Right cardiac atrium (tissue), 5 donors: ENCODE measurements at regions not wholly inside any gene's neighbourhood (a gene's known extent, or its start where the extent isn't known, plus 50 kb on each side); places are given as distances from the start of the nearest gene placed in this dataset.

Experiments
- ATAC-seq, 2 donors: fragments of 200-7000 bp; cut with Tn5 transposase; one replicate each; pipeline versions ENCODE4 v1.8.0 to v1.9.1; 2020; ENCODE audit warnings: moderate library complexity in 2 of 2, mild to moderate bottlenecking in 1 of 2
- DNase-seq, 3 donors: peaks; one replicate each; pipeline ENCODE4 v3.0.0-alpha.2; 2020
- H3K27ac ChIP-seq: one replicate; pipeline ENCODE4 v1.5.1; 2013; ENCODE audit warnings: mild to moderate bottlenecking, low read length, control low read depth, moderate library complexity
- H3K27me3 ChIP-seq: one replicate; pipeline ENCODE4 v1.6.1; 2013; ENCODE audit not compliant: control insufficient read depth, insufficient read depth
- H3K4me1 ChIP-seq: one replicate; pipeline ENCODE4 v1.6.1; 2013; ENCODE audit warnings: low read length; ENCODE audit not compliant: control insufficient read depth, insufficient read depth
- H3K4me3 ChIP-seq: one replicate; pipeline ENCODE4 v1.5.1; 2013; ENCODE audit warnings: low read length, control low read depth
- H3K9me3 ChIP-seq: one replicate; pipeline ENCODE4 v1.6.1; 2013; ENCODE audit warnings: low read length; ENCODE audit not compliant: control insufficient read depth
- WGBS: extraction: QIAGEN DNeasy Blood & Tissue Kit; methylation state at CpG from one replicate; pipeline ENCODE4 v1.1.7; 2013; 5-methylcytosine and 5-hydroxymethylcytosine counted together
- intact Hi-C, 4 donors: fragments of 100-400 bp; cut with DNase I; formaldehyde crosslinking; loops; one replicate each; pipeline versions ENCODE4 v1.11.0 to v1.14.0; 2022 to 2023
- donor health status: healthy with polysubstance abuse.
- donor health status: DM: no; HTN: yes; CAD: no.
- donor health status: DM: no; HTN: no; CAD: no.
- donor health status: DM: no; HTN: yes; CAD: no; lungs with severe emphysema.
- donor health status: DM: yes; HTN: yes; CAD: no.

DNA sequence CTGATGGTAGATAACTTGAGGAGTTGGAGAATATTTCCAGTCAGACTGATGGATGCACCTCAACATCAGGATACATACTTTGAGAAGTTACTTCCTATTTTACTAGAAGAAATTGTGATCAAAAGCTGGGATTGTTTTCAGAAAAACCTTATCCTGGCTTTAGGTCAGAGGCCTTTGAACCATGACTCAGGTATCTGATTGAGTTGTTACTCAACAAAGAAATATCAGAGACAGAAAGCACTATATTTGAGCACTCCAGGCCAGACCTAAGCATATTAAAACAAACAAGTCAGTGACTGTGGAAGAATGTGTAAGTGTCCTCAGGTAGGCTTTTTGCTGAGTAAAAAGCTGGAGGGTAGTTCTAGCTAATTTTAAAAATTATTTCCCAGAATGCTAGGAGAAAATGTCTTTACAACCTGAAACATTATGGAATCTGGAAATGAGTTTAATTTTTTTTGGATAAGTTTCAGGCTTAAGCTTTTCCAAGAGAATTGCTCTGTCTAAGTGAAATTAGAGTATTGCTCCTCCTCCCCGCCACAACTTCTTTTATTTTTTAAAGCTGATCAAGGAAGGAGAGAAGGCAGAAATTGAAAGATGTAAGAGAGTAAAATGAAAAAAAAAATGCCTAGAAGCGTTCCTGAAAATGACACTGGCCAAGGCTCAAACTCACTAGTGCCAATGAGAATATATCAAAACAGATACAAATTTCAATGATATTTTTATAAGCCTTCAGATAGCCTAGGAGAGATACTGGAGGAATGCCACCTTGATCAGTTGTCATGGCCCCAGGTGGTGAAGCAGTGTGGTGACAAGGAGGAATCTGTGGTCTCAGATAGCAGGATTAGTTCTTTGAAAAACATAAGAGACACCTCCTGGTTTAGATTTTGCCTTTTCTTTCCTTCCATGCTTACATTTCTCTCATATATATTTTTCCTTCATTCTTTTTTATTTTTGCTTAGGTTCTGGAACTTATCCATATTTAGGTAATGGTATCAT lies 790.3 kb downstream of the TMTC2 start:
- intact Hi-C loops = no loop called here
- WGBS = 58% methylated on average over 2 of the region's 2 CpGs
- DNase-seq (no peak), ATAC-seq (no peak)
- no peak overlapping the region for H3K4me3 ChIP-seq
- H3K4me1 ChIP-seq = no peaks in the 10 kb centered on the region
- H3K27ac ChIP-seq = no peak overlapping the region
- H3K27me3 ChIP-seq = no peaks in the 10 kb centered on the region
- no peaks in the 10 kb centered on the region for H3K9me3 ChIP-seq

DNA sequence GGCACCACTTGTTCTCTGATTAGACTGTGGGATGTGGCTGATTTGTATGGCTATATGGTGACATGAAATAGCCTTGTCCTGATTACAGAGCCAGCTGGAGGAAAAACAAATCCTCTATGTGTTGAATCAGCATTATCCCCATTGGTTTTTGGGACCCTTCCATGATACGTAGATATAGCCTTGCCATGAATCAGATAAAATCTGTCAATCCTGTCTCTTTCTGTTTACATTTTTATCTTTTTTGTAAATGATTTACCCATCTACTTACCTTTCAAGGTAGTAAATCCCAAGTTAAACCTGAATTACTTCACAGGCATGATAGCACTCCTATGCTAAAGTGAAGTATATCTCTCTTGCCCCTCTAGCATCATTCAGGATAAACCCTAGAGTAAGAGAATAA lies 789.3 kb downstream of the TMTC2 start:
- Histone ChIP-seq H3K27ac (no peak overlapping the region), H3K4me1 (no peaks in the 10 kb centered on the region)

DNA sequence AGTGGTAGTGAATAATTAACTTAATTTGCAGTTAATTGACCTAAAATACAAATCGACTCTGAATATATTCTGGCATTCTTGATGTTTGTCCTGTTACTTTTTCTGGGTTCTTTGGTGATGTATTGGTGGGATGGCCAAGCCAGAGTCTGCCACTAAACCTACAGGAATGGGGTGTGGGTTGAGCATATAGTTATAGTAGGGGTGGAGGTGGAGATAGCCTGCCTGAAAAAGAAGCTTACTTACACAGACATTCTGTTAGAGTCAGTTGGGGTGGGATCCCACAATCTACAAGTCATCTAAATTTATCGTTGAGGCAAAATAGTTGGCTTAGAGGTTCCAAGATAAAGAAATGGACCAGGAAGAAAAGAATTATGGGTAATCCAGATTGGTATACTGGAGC lies 787.7 kb downstream of the TMTC2 start:
- H3K27me3 ChIP-seq = no peaks in the 10 kb centered on the region
- ATAC-seq = no peak
- H3K4me3 ChIP-seq = no peak overlapping the region
- intact Hi-C loops = no loop called here
- no peak overlapping the region for H3K27ac ChIP-seq
- H3K9me3 ChIP-seq = no peaks in the 10 kb centered on the region
- H3K4me1 ChIP-seq = no peaks in the 10 kb centered on the region
- WGBS = 84% methylated on average over 2 of the region's 2 CpGs
- no peak for DNase-seq

More for the DNA sequence above, 789.3 kb downstream of the TMTC2 start:
- DNase-seq (no peak), ATAC-seq (no peak)
- WGBS = 90% methylated on average over 1 of the region's 1 CpG
- intact Hi-C loops = no loop called here
- Histone ChIP-seq H3K9me3 (no peaks in the 10 kb centered on the region), H3K27me3 (no peaks in the 10 kb centered on the region), H3K4me3 (no peak overlapping the region)

DNA sequence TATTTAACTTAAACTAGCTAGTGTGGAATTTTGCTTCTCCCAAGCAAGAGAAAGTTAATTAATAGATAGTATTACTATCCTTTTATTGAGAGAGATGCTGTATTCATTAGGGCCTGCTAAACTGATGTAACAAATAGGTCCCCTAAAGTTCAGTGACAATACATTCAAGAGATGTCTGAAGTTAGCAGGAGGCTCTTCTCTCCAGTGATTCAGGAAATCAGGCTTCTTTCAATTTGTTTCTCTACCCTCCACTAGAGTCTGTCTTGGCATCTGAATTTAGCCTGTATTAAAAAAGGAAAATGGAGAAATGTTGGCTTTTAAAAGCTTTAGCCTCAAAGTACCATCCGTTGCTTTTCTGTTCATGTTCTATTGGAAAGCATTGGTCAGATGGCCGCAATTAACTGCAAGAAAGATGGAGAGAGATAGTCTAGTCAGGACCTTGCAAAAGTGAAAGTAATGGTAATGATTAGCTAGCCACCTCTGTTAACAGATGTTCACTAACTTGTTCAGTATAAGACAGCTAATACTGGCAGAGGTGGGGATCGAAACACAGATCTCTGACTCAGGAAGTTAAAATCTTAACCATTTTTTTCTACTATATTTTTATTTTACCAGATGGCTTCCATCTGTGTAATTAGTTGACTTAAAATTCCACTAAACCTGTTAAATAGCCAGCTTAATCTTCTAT lies 786.8 kb downstream of the TMTC2 start:
- Histone ChIP-seq H3K4me1 (no peaks in the 10 kb centered on the region), H3K4me3 (no peak overlapping the region), H3K9me3 (no peaks in the 10 kb centered on the region), H3K27ac (no peak overlapping the region), H3K27me3 (no peaks in the 10 kb centered on the region)
- intact Hi-C loops = no loop called here
- no peak for ATAC-seq
- WGBS = 61% methylated on average over 3 of the region's 3 CpGs
- no peak for DNase-seq

DNA sequence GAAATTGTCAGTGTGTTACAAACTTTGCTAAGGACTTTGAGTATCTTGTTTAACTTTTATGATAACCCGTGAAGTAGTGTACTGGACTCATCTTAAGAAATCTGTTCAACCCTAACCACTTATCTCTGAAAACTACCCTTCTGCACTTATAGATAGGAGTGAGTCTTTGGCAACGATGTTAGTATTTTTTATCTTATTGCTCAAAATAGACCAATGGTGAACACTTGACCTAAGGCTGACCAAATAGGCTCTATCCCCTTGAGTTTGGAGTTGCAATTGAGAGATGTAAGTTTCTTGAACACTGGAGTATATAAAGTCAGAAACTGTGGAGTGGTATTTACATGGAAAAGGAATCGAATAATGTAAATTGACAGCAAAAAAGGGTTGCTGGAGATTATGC lies 786.1 kb downstream of the TMTC2 start:
- Histone ChIP-seq H3K27me3 (no peaks in the 10 kb centered on the region), H3K9me3 (no peaks in the 10 kb centered on the region), H3K27ac (no peak overlapping the region), H3K4me3 (no peak overlapping the region), H3K4me1 (no peaks in the 10 kb centered on the region)
- DNase-seq (no peak), ATAC-seq (no peak)
- WGBS = 50% methylated on average over 3 of the region's 3 CpGs
- intact Hi-C loops = no loop called here

DNA sequence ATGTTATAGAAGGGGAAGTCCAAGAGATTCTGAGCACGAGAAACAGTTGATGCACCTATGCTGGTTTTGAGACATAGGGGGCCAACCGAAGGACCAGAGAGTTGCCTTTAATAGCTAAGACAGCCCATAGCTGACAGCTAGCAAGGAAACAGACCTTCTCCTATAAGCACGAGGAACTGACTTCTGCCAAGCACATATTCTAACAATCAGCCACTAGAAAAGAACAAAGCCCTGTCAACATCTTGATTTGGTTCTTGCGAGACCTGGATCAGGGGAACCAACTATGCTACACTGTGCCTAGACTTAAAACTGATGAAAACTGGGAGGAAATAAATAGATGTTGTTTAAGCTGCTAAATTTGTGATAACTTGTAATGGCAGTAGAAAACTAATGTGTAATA lies 785.6 kb downstream of the TMTC2 start:
- Histone ChIP-seq H3K27me3 (no peaks in the 10 kb centered on the region), H3K27ac (no peak overlapping the region), H3K4me3 (no peak overlapping the region), H3K9me3 (no peaks in the 10 kb centered on the region), H3K4me1 (no peaks in the 10 kb centered on the region)
- ATAC-seq (no peak), DNase-seq (no peak)
- intact Hi-C loops = no loop called here
- WGBS = 56% methylated on average over 4 of the region's 4 CpGs

DNA sequence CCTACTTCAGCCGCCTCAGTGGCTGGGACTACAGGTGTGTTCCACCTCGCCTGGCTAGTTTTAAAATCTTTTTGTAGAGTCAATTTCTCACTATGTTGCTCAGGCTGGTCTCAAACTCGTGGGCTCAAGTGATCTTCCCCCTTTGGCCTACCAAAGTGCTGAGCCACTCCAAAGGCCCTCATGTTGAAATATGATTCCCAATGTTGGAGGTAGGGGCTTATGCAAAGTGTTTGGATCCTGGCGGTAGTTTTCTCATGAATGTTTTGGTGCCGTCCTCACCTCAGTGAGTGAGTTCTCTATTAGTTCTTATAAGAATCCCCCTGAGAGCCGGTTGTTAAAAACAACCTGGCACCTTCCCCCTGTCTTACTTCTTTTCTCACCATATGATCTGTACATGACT lies 784.6 kb downstream of the TMTC2 start:
- ATAC-seq = no peak
- Histone ChIP-seq H3K4me3 (no peak overlapping the region), H3K27ac (no peak overlapping the region), H3K9me3 (no peaks in the 10 kb centered on the region), H3K4me1 (no peaks in the 10 kb centered on the region), H3K27me3 (no peaks in the 10 kb centered on the region)
- intact Hi-C loops = no loop called here
- WGBS = 76% methylated on average over 6 of the region's 6 CpGs
- no peak for DNase-seq

DNA sequence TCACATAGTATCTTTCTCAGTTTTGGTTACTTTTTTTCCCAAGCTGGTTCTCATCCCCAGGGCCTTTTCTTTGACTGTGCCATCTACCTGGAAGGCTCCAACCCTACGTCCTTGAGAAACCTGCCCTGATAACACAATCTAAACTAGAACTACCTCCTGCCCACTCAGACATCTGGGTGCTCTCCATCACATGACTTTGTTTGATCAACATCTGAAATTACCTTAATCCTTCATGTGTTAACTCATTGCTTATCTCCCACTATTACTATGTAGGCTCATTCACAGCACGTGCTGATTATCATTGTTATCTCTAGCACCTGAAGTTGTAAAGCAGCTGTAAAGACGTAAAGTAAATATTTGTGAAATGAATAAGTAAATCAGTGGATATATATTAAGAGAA lies 784.0 kb downstream of the TMTC2 start:
- H3K27me3 ChIP-seq = no peaks in the 10 kb centered on the region
- no peak for ATAC-seq
- intact Hi-C loops = no loop called here
- 75% methylated on average over 3 of the region's 3 CpGs for WGBS
- no peak for DNase-seq
- H3K9me3 ChIP-seq = no peaks in the 10 kb centered on the region
- H3K4me1 ChIP-seq = no peaks in the 10 kb centered on the region
- no peak overlapping the region for H3K27ac ChIP-seq
- H3K4me3 ChIP-seq = no peak overlapping the region

DNA sequence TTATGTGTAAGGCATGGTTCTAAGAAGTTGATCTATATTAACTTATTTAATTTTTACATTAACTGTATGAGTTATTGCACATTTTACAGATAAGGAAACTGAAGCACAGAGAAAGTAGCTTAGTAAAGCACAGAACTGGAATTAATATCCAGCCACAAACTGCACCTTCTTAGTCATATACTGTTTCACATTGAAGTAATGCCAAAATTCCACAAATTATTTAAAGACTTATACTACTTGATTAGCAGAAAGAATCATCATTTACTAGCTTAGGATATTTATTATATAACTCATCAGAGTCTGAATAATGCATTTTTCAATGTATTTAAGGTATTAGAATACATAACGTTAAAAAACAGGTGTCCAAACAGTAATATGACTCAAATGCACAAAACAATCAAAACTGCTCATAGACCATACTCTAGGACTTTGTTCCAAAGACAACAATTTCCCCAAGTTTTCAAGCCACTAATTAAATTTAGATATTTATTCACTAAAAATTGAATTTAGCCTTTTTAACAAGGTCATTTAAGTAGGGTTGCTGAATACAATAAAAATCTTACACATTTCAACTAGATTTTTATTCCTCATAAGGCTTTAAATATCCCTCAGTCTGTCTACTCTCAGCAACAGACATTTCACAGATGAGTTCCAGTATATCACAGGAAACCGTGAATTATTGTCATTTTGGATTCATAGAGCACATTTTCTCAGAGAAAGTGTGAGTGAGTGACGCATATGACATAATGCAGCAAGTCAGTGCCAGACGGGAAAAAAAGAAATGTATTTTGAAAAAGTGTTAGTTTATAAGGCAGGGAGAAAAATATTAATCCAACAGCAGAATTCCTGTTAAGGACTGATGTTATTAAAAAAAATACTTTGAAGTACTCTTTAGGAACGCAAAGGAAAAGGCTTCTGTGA lies 782.5 kb downstream of the TMTC2 start:
- H3K4me1 ChIP-seq = no peaks in the 10 kb centered on the region
- DNase-seq (no peak), ATAC-seq (no peak)
- intact Hi-C loops = no loop called here
- H3K9me3 ChIP-seq = no peaks in the 10 kb centered on the region
- H3K27ac ChIP-seq = no peak overlapping the region
- no peaks in the 10 kb centered on the region for H3K27me3 ChIP-seq
- 57% methylated on average over 5 of the region's 5 CpGs for WGBS
- no peak overlapping the region for H3K4me3 ChIP-seq

DNA sequence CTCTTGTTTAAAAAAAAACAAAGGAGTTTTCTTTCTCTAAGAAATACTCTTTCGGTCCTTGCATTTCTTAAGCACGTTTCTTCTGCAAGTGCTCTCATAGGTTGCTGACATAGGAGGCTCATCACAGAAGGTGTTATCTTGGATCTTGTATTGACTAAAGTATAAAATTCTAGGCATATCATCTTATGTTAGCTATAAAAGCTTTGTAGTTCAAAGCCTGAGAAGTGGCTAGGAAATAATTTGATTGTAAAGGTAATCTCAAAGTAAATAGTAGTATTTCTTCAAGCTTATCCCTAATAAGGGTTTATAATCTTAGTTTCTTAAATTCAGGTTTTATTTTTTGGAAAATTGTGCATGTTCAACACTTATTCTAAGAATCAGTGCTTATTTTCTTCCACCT lies 778.9 kb downstream of the TMTC2 start:
- intact Hi-C loops = no loop called here
- Histone ChIP-seq H3K27ac (no peak overlapping the region), H3K9me3 (no peaks in the 10 kb centered on the region), H3K27me3 (no peaks in the 10 kb centered on the region), H3K4me3 (no peak overlapping the region), H3K4me1 (no peaks in the 10 kb centered on the region)
- 57% methylated on average over 2 of the region's 2 CpGs for WGBS
- DNase-seq (no peak), ATAC-seq (no peak)

DNA sequence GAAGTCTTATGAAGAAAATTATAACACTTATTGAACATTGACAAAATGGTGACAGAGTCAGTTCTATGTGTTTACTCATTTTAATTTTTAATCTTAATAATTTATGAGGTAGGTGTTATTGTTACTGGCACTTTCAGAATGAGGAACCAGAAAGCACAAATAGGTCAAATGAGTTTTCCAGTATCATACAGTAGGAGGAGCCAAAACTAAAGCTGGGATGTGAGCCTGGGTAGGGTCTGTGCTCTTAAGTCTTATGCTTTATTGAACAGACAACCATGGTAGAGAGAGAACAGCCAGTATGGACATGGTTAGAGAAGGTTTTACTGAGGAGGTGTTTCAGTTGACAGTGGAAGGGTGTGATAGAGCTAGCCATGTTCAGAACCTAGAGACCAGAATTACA lies 775.7 kb downstream of the TMTC2 start:
- ATAC-seq = no peak
- Histone ChIP-seq H3K27ac (no peak overlapping the region), H3K4me1 (no peaks in the 10 kb centered on the region), H3K4me3 (no peak overlapping the region), H3K9me3 (no peaks in the 10 kb centered on the region), H3K27me3 (no peaks in the 10 kb centered on the region)
- intact Hi-C loops = no loop called here
- no peak for DNase-seq
